ENCODE measurements at regions not wholly inside any gene's neighbourhood (a gene's known extent, or its start where the extent isn't known, plus 50 kb on each side); places are given as distances from the start of the nearest gene placed in this dataset.

GRCh38 chr6:98343004-98343403 is 491.4 kb upstream of the POU3F2 start:
- TF ChIP-seq, protein P1, sequence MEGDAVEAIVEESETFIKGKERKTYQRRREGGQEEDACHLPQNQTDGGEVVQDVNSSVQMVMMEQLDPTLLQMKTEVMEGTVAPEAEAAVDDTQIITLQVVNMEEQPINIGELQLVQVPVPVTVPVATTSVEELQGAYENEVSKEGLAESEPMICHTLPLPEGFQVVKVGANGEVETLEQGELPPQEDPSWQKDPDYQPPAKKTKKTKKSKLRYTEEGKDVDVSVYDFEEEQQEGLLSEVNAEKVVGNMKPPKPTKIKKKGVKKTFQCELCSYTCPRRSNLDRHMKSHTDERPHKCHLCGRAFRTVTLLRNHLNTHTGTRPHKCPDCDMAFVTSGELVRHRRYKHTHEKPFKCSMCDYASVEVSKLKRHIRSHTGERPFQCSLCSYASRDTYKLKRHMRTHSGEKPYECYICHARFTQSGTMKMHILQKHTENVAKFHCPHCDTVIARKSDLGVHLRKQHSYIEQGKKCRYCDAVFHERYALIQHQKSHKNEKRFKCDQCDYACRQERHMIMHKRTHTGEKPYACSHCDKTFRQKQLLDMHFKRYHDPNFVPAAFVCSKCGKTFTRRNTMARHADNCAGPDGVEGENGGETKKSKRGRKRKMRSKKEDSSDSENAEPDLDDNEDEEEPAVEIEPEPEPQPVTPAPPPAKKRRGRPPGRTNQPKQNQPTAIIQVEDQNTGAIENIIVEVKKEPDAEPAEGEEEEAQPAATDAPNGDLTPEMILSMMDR (IDR thresholded peaks at IDR 0.05; ENCODE audit: insufficient read depth, low read length) = no peak
- no peak for TF ChIP-seq POLR2AphosphoS5 (IDR thresholded peaks at IDR 0.05; ENCODE audit: low read depth)
- TF ChIP-seq, protein P2, sequence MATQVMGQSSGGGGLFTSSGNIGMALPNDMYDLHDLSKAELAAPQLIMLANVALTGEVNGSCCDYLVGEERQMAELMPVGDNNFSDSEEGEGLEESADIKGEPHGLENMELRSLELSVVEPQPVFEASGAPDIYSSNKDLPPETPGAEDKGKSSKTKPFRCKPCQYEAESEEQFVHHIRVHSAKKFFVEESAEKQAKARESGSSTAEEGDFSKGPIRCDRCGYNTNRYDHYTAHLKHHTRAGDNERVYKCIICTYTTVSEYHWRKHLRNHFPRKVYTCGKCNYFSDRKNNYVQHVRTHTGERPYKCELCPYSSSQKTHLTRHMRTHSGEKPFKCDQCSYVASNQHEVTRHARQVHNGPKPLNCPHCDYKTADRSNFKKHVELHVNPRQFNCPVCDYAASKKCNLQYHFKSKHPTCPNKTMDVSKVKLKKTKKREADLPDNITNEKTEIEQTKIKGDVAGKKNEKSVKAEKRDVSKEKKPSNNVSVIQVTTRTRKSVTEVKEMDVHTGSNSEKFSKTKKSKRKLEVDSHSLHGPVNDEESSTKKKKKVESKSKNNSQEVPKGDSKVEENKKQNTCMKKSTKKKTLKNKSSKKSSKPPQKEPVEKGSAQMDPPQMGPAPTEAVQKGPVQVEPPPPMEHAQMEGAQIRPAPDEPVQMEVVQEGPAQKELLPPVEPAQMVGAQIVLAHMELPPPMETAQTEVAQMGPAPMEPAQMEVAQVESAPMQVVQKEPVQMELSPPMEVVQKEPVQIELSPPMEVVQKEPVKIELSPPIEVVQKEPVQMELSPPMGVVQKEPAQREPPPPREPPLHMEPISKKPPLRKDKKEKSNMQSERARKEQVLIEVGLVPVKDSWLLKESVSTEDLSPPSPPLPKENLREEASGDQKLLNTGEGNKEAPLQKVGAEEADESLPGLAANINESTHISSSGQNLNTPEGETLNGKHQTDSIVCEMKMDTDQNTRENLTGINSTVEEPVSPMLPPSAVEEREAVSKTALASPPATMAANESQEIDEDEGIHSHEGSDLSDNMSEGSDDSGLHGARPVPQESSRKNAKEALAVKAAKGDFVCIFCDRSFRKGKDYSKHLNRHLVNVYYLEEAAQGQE (IDR thresholded peaks at IDR 0.05; ENCODE audit: insufficient replicate concordance, low read depth) = no peak

Measured in HL-60 (cell line).